T-helper 2 cell treated with Interferon-gamma antibody and Interleukin-4, amounts not matched to agents 5 μg/mL and 100 μg/mL, for 36 hours (primary cell): ENCODE measurements at regions not wholly inside any gene's neighbourhood (a gene's known extent, or its start where the extent isn't known, plus 50 kb on each side); places are given as distances from the start of the nearest gene placed in this dataset.

Experiments
- DNase-seq: peaks from one replicate; pipeline ENCODE4 v3.0.0; 2021; ENCODE audit warnings: low spot score
- H3K27ac Mint-ChIP-seq: one replicate; pipeline ENCODE4 v1.8.0; 2021; ENCODE audit warnings: mild to moderate bottlenecking, mixed read lengths
- H3K27me3 Mint-ChIP-seq: one replicate; pipeline ENCODE4 v1.8.0; 2021; ENCODE audit warnings: low read depth, mixed read lengths
- H3K36me3 Mint-ChIP-seq: one replicate; pipeline ENCODE4 v1.8.0; 2021; ENCODE audit warnings: low read depth, mixed read lengths
- H3K4me1 Mint-ChIP-seq: one replicate; pipeline ENCODE4 v1.8.0; 2021; ENCODE audit warnings: low read depth, mixed read lengths
- H3K4me3 Mint-ChIP-seq: one replicate; pipeline ENCODE4 v1.8.0; 2022; ENCODE audit warnings: mild to moderate bottlenecking, moderate library complexity, mixed read lengths
- H3K9me3 Mint-ChIP-seq: one replicate; pipeline ENCODE4 v1.8.0; 2021; ENCODE audit warnings: mixed read lengths

GRCh38 chr13:44887515-44887914, 101.8 kb downstream of the NUFIP1 start:
- H3K4me1 Mint-ChIP-seq, result no peaks in the 10 kb centered on the region
- H3K27ac Mint-ChIP-seq, result no peak overlapping the region
- H3K27me3 Mint-ChIP-seq, result no peaks in the 10 kb centered on the region
- no peaks in the 10 kb centered on the region for H3K36me3 Mint-ChIP-seq
- H3K4me3 Mint-ChIP-seq, result no peak overlapping the region
- H3K9me3 Mint-ChIP-seq, result no peaks in the 10 kb centered on the region
- no peak for DNase-seq

GRCh38 chr13:44884076-44884729, 105.1 kb downstream of the NUFIP1 start:
- Mint-ChIP-seq H3K36me3 (no peaks in the 10 kb centered on the region), H3K27me3 (no peaks in the 10 kb centered on the region), H3K9me3 (no peaks in the 10 kb centered on the region), H3K4me1 (no peaks in the 10 kb centered on the region), H3K27ac (no peak overlapping the region), H3K4me3 (no peak overlapping the region)
- no peak for DNase-seq

DNA sequence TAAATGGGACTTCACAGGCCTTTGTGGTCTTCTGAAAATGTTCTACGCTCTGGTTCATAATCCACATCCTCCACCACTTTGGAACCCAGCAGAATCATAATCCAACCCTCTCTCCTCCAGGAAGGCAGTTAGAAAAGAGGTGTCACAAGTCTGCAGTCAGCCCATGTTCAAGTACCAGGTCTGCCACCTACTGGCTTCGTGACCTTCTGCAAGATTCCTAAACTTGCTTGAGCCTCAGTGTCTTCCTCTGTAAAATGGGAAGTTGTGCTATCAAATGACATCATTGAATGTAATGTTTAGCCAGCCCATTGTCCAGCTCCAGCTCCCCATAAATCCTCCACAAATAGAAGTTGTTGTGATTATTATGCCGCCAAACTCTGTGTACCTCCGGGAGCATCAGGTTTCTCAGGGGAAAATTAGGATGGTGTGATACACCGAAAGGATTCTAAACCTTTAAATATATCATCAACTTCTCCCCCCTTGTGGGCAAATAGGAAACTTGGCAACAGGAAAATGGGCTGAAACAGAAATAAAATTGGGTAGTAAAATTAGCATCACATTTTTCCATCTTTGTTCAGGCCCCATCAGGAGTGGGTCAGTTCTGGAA, 109.7 kb downstream of the NUFIP1 start:
- Mint-ChIP-seq H3K4me3 (no peak overlapping the region), H3K4me1 (no peaks in the 10 kb centered on the region), H3K9me3 (peaks cover 7% of the 10 kb centered on the region), H3K27ac (no peak overlapping the region), H3K36me3 (no peaks in the 10 kb centered on the region), H3K27me3 (no peaks in the 10 kb centered on the region)
- no peak for DNase-seq

- no peak overlapping the region for H3K27ac Mint-ChIP-seq
- H3K36me3 Mint-ChIP-seq, result no peaks in the 10 kb centered on the region
- DNase-seq, result no peak
- no peaks in the 10 kb centered on the region for H3K4me1 Mint-ChIP-seq
- no peak overlapping the region for H3K4me3 Mint-ChIP-seq
- H3K9me3 Mint-ChIP-seq, result peaks cover 7% of the 10 kb centered on the region
- H3K27me3 Mint-ChIP-seq, result no peaks in the 10 kb centered on the region
These were observed 112.4 kb downstream of the NUFIP1 start for GRCh38 chr13:44876782-44877324.

GRCh38 chr13:44874886-44875630, 114.2 kb downstream of the NUFIP1 start:
- no peaks in the 10 kb centered on the region for H3K36me3 Mint-ChIP-seq
- no peak overlapping the region for H3K27ac Mint-ChIP-seq
- H3K27me3 Mint-ChIP-seq, result peaks cover 3% of the 10 kb centered on the region
- DNase-seq, result no peak
- peaks cover 7% of the 10 kb centered on the region for H3K9me3 Mint-ChIP-seq
- H3K4me3 Mint-ChIP-seq, result no peak overlapping the region
- H3K4me1 Mint-ChIP-seq, result no peaks in the 10 kb centered on the region

DNA sequence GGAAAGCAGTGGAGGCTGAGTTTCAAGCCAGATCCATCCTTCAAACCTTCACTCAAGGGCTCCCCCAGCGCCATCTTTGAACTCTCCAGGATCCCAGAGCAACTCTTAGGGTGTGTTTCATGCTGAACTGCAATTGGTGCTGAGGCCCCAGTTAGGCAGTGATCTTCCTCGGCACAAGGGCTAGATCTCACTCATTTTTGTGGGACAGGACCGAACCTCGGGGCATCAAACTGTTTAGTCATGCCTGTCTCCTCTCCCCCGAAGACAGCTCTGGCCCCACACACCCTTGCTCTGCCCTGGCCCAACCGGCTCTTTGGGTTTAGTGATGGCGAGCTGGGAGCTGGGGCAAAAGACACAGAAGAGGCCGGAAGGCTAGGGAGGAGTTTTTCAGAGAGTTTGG, 115.1 kb downstream of the NUFIP1 start:
- Mint-ChIP-seq H3K36me3 (no peaks in the 10 kb centered on the region), H3K4me3 (no peak overlapping the region), H3K27ac (no peak overlapping the region), H3K9me3 (peaks cover 7% of the 10 kb centered on the region), H3K27me3 (peaks cover 3% of the 10 kb centered on the region), H3K4me1 (no peaks in the 10 kb centered on the region)
- no peak for DNase-seq

GRCh38 chr13:44873461-44873860, 115.8 kb downstream of the NUFIP1 start:
- Mint-ChIP-seq H3K27ac (no peak overlapping the region), H3K4me3 (no peak overlapping the region), H3K36me3 (no peaks in the 10 kb centered on the region), H3K9me3 (peaks cover 7% of the 10 kb centered on the region), H3K27me3 (peaks cover 5% of the 10 kb centered on the region), H3K4me1 (peaks cover 2% of the 10 kb centered on the region)
- DNase-seq, result no peak

GRCh38 chr13:44872751-44873150, 116.5 kb downstream of the NUFIP1 start:
- Mint-ChIP-seq H3K4me1 (peaks cover 2% of the 10 kb centered on the region), H3K27me3 (peaks cover 5% of the 10 kb centered on the region), H3K27ac (no peak overlapping the region), H3K4me3 (no peak overlapping the region), H3K9me3 (peaks cover 7% of the 10 kb centered on the region), H3K36me3 (no peaks in the 10 kb centered on the region)
- DNase-seq, result no peak

- no peaks in the 10 kb centered on the region for H3K36me3 Mint-ChIP-seq
- DNase-seq, result no peak
- H3K27me3 Mint-ChIP-seq, result peaks cover 5% of the 10 kb centered on the region
- no peaks in the 10 kb centered on the region for H3K9me3 Mint-ChIP-seq
- H3K4me3 Mint-ChIP-seq, result no peak overlapping the region
- no peak overlapping the region for H3K27ac Mint-ChIP-seq
- H3K4me1 Mint-ChIP-seq, result peaks cover 2% of the 10 kb centered on the region
These were observed 118.8 kb downstream of the NUFIP1 start for GRCh38 chr13:44870456-44870929.

- DNase-seq, result no peak
- peaks cover 5% of the 10 kb centered on the region for H3K27me3 Mint-ChIP-seq
- H3K4me1 Mint-ChIP-seq, result peaks cover 2% of the 10 kb centered on the region
- no peak overlapping the region for H3K27ac Mint-ChIP-seq
- H3K9me3 Mint-ChIP-seq, result no peaks in the 10 kb centered on the region
- H3K4me3 Mint-ChIP-seq, result no peak overlapping the region
- H3K36me3 Mint-ChIP-seq, result no peaks in the 10 kb centered on the region
These were observed 120.1 kb downstream of the NUFIP1 start for GRCh38 chr13:44869167-44869566.

DNA sequence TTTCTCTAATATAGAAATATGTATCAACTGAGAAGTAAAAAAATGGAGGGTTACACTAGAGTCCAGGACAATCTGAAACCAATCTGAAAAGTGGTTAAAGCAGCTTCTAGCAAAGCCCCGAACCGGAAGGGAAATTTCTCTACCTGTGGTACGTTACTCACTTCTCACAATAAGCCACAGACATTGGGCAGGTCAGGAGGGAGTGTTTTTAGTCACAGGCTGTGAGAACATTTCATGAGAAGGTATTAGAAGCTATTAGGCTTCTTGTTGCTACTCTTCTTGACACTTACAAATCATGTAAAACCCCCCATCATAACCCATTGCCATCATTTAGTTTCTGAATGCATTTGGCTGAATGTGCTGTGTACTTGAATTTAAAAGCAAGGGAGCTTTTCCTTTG, 120.9 kb downstream of the NUFIP1 start:
- no peak overlapping the region for H3K27ac Mint-ChIP-seq
- H3K27me3 Mint-ChIP-seq, result peaks cover 5% of the 10 kb centered on the region
- DNase-seq, result no peak
- H3K9me3 Mint-ChIP-seq, result no peaks in the 10 kb centered on the region
- no peak overlapping the region for H3K4me3 Mint-ChIP-seq
- H3K4me1 Mint-ChIP-seq, result peaks cover 2% of the 10 kb centered on the region
- no peaks in the 10 kb centered on the region for H3K36me3 Mint-ChIP-seq

DNA sequence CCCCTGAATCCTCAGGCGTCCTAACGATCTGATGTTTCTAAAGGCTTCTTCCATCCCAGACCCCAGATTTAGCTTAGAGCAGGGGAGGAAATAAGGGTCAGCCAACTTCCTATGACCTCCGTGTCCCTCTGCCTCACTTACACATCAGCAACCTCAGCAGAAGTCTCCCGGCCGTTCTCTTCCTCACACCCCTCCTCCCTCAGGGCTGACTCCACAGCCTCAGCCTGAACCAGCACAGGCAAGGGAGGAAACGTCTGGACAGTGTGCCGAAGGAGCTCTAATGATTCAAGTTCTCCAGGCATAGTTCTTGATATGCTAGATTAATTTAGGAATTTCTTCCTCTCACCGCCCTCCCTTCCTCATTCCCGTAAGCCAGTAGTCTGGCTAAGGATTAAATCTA, 121.4 kb downstream of the NUFIP1 start:
- Mint-ChIP-seq H3K4me3 (no peak overlapping the region), H3K4me1 (peaks cover 2% of the 10 kb centered on the region), H3K27ac (no peak overlapping the region), H3K36me3 (no peaks in the 10 kb centered on the region), H3K9me3 (no peaks in the 10 kb centered on the region), H3K27me3 (peaks cover 5% of the 10 kb centered on the region)
- DNase-seq, result no peak

DNA sequence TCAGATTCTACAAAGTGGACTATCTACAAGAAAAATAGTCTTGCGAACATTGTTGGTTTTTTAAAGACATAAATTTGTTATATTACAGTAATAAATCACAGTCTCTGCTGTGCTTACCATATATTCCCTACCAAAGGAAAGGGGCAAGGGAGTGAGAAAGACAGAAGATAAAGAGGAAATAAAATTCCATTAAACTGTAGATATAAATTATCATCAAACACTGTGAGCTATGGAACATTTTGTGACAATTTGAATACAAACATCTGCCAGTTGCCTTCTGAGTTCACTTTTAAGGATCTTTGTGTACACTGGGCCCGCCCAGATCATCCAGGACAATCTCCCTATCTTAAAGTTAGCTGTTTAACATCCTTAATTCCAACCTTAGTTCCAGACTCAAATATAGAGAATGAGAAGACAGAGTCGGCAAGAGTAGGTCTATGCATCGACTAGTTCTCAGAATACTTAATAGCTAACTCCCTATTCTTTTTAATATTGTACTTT, 122.8 kb downstream of the NUFIP1 start:
- Mint-ChIP-seq H3K27ac (no peak overlapping the region), H3K4me1 (peaks cover 2% of the 10 kb centered on the region), H3K27me3 (peaks cover 5% of the 10 kb centered on the region), H3K9me3 (no peaks in the 10 kb centered on the region), H3K36me3 (no peaks in the 10 kb centered on the region), H3K4me3 (no peak overlapping the region)
- DNase-seq, result no peak
